ENCODE measurements at regions not wholly inside any gene's neighbourhood (a gene's known extent, or its start where the extent isn't known, plus 50 kb on each side); places are given as distances from the start of the nearest gene placed in this dataset.
"Not testable (repeated sequence)": the region's sequence is repeated elsewhere in the genome, so short reads cannot be mapped to it uniquely, and the experiment has no call there.

DNA sequence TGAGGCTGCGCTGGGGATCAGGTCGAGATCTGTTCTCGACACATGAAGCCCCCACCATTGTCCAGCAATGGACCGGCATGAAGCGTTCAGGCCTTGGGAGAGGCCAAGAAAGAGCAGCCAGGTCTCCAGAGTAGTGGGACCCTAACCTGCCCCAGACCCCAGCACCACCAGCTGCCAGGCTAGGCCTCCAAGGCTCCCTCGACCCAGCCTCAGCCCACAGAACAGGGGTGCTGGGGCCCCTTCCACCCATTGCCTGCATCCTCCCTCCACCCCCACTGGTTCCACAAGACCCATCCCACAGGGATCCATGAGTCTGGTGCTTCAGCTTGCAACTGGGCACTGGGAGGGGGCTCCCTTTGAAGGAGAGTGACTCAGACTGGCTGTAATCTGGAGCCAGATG is 120.3 kb downstream of the TUBA3C start:
- DNase-seq = no peak

DNA sequence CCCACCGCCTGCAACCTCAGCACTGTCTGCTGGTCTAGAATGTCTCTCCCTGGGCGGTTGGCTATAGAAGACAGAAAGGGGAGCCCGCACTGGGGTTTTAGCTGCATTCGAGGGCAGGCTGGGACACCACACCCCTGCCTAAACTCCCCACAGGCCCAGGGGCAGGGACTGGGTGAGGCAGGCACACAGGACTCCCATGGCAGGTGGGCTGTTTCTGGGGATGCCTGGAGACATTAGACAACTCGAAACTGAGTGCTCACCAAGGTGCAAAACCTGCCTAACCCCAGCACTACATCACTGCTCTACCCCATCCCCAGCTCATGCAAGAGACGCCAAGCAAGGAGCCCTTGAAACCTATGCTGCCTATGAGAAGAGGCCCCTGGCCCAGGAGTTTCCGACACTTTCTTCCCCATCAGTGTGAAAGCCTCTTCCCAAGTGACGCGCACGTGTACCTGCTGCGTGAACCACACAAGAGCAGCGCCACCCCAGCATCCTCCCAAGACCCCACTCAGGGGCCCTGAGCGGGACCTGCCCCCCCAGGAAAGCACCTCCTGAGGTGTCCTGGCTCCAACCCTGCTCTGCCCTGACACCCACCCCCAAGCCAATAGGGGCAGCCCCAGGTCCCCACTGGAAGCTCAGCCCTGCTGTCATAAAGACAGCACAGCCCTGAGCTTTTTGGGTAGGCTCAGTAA is 121.2 kb downstream of the TUBA3C start:
- no peak for DNase-seq

DNA sequence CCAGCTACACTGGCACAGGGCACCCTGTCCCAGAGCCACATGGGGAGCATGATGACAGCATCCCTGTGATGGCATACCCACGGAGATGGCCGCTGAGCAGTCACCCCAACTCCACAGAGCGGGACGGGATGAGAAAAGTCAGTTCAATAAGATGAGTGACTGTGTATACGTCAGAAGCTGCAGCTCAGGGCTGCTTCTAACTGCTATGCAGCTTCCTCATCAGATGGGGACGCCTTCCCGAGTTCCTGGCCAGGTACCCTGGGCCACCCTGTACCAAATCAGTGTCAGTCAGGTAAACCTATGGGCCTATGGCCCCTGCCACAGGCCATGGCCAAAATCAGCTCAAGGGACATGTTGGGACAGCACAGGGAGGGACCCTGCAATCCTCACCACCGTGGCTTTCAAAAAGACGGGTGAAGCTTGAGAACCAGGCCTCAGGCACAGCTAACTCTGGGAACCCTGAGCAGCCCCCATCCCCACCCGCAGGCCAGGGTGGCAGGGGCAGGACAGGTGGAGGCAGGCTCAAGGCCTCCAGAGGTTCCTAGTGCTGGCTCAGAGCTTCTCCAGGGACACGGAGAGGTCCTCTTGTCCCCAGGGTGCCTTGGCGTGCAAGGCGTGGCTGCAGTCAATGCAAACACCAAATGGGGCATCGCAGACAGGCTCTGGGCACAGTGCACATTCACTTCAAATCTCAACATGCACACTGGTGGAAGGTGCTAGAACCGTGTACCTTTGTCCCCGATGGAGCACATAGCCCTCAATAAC is 122.4 kb downstream of the TUBA3C start:
- no peak for DNase-seq

DNA sequence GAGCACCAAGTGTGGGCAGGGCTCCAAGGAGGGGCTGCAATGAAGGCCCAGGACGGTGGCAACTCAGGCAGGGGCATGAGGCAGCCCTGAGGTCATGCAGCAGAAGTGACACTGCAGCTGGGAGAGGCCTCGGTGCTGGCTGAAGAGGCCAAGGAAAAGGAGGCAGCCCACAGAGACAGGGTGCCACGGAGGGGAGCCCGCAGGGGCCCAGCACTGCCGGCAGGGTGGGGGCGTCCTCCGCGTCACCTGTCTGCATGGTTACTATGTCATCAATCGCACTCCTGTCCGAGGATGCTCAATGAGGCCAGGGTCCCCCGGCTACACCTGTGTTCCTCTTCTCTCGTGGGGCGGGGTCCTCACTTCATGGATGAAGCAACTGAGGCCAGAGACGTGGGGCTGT is 123.1 kb downstream of the TUBA3C start:
- no peak for DNase-seq

DNA sequence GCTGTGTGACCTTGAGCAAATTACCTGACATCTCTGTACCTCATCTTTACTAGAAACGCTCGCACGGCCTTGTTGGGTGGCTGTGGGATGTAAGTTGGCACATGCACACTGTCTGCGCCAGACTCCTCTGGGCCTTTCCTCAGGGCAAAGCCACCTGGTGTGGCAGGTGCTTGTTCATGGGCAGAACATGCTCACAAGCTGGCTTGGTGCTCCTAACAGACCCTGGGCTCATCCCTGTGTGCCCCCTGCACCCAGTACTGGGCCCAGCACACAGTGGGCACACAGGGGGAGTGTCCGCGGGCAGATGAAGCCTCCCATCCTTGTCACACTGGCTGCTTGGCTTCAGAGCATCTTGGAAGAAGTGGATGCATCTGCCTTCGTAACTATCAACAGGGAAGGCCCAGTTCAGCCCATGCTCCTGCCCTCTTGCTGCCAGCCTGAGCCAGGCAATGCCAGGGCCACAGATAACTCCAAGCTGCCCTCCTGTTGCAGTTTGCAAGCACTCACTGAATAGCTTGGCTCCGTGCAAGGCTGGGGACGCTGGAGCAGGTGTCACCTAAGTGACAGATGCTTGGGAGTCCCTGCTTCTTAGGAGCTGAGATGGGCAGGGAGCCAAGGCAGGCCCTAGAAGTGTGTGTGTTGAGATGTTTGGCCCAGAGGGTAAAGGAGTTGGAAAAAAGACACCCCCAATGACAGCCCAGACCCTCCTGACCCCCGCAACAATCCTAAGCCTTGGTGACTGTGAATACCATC is 123.9 kb downstream of the TUBA3C start:
- no peak for DNase-seq

DNA sequence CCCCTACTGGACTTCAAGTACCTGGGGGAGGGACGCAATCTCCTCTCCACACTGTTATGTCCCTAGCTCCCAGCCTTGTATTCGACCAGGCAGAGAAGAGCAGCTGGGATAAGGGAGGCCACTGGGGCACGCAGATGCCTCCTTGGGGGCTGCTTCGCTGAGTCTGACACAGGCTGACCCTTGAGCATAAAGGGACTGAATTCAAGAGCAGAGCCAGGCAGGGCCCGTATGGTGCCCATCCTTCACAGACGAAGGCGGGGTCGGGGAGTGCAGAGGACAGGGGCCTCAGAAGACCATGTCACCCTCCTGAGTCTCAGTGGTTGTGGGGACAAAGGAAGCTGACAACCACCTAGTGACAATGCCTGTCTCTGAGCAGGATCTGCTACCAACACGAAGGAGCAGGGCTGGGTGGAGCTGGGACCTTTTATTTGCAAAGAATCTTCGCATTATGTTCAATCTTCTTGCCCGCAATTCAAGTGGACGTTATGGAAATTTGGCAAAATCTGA is 124.6 kb downstream of the TUBA3C start:
- no peak for DNase-seq

DNA sequence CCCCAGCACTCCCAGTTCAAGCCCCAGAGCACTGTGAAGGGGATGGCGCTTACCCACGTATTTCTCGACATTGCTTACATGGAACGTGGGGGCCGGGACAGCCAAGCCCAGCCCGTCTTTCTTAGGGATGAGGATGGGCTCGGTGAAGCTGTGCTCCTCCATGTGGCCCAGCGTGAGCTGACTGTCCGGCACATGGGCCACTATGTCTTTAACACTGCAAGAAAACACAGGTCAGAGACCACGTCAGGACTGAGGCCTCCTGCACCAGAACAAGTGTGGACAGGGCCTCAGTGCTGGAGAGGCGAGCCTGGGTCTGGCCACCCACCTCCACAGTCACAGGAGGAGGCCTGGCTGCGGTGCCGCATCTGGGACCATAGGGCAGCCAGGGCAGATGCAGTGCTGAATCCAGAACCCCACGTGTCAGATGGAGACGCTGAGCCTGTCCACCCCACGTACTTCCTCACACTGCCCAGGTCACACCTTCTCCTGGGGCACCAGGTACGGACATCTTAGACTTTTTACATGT is 125.2 kb downstream of the TUBA3C start:
- DNase-seq = no peak

DNA sequence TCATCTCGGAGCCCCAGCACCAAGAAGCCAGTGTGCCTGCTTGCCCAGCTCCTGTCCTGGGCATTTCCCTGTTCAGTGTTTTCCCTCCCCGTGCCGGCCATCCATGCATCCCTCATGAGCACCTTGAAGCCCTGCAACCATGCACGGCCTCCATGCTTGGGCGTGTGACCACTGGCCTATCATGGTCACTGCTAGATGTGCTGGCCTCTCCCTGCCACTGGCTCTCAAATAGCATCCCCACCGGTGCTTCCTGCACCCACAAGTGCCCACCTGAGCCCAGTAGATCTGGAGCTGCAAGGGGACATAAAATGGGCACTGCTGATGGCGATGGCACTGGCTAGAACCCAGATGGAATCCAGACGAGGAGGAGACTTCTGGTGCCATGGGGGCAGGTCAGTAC is 126.0 kb downstream of the TUBA3C start:
- DNase-seq = no peak

DNA sequence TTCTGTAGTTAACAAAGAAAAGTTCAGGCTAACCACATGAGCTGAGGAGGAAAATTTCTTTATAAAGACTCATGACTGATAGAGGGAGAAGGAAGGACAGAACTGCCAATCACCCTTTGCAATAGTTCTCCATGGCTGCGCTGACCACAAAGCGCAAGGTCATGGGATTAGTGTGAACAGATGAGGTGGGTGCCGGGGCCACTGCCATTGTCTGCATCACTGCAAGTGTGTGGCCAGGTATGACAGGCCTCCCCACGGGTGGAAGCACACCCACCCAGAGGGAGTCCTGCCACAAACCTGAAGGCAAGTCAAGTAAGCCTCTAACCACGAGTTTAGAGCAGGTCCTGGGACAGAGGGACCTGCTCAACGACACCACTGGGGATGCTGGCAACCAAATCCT is 128.1 kb downstream of the TUBA3C start:
- no peak for DNase-seq

DNA sequence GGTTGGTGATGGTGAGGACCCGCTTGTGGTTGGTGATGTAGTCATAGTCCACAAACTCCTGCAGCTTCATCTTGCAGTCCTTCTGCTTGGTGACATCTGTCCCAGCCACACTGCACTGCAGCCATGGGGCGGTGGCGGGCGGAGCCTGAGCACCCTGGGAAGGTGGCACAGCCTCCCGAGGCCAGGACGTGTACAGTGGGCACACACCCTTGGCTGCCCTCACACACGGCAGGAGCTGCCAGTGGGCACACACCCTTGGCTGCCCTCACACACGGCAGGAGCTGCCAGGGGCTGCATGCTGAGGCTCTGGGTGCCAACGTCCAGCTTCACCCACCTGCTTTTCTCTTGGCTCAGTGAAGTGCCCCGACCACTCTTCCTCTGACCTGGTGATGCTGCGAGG is 128.7 kb downstream of the TUBA3C start:
- no peak for DNase-seq

DNA sequence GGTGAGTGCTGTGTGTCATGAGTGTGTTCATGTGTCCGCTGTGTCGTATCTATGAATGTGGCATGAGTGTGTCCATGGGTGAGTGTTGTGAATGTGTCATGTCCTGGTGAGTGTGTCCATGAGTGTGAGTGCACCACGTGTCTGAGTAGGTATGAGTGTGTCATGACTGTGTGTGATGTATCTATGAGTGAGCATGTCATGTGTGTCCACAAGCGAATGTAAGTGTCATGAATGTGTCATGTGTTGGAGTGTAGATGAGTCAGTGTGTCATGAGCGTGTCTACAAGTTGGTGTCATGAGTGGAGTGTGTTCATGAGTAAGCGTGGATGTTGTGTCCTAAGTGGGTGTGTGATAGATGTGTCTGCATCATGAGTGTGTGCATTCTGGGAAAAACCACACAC is 129.4 kb downstream of the TUBA3C start:
- no peak for DNase-seq

DNA sequence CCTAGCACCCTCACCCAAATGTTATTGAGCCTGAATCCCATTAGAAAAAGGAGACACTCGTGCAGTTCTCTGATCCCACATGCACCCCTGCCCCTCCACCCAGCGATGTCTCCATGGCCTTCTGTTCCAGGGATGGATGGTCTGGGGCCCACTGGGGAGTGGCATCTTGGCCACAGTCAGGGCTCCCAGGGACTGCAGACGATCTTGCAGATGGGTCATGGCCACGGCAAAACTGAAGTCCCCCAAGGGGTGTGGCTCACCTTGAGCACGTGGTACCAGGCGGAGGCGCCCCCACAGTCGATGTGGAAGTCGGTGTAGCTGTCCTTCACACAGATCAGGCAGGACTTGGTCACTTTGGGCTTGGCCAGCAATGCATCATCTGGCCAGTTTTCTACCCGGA is 130.7 kb downstream of the TUBA3C start:
- no peak for DNase-seq

DNA sequence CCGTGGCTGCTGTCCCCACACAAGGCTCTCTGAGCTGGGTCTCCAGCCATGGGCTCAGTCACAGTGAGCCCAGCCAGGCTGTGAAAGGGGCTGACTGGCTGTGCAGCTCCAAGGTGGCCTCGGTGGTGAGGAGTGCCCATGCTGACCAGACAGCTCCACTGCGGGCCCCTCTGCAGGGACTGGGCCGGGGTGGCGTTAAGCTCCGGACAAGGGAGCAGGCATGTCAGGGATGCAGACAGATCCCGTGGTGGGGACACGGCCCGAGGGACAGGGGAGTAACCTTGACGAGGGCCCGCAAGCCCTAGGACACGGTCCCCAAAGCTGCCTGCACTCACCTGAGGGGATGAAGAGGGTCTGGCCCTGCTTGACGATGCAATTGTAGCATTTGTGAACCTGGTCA is 132.0 kb downstream of the TUBA3C start:
- not testable (repeated sequence) for DNase-seq

DNA sequence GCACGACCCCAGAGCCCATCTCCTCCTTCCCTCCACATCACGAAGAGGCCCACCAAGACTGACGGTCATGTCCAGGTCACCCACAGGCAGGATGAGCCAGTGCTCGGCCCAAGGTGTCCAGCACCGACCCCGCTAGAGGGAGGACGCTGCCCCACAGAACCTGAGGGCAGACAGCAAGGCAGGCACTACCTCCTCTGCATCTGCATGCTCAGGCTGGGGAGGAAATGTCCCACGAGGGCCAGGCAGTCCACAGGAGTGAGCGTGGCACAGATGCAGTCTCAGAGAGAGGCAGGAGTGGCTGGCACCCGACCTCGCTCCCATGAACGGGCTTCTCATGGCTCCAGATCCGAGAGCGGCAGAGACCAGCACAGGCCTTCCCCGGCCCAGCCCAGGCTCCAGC is 133.2 kb downstream of the TUBA3C start:
- DNase-seq = no peak

DNA sequence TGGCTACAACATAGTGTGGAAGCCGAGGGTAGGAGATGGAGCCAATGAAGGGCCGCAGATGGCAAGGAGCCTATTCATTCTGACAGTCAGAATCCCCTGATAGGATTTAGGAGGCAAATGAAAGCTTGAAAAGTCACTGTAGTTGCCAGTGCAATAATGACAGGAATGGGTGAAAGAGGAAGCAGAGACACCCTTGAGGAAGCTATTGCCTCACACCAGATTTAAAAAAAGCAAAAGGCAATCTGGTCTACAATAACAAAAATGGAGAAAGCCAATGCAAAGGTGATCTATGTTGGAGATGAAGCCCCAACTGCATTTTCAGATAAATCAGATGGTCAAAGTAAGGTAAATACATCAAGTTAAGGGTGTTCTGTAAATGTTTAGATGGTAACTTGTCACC is 158.5 kb downstream of the TUBA3C start:
- DNase-seq = no peak

DNA sequence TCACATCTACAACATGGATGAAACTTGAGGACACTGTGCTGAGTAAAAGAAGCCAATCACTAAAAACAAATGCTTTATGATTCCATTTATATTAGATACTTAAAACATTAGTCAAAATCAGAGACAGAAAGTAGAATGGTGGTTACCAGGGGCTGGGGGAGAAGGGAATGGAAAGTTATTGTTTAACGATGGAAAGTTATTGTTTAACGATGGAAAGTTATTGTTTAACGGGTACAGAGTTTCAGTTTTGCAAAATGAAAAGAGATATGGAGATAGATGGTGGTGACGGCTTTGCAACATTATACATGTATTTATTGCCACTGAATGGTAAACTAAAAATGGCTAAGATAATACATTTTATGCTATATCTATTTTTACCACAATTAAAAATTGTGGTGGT is 160.6 kb downstream of the TUBA3C start:
- no peak for DNase-seq

DNA sequence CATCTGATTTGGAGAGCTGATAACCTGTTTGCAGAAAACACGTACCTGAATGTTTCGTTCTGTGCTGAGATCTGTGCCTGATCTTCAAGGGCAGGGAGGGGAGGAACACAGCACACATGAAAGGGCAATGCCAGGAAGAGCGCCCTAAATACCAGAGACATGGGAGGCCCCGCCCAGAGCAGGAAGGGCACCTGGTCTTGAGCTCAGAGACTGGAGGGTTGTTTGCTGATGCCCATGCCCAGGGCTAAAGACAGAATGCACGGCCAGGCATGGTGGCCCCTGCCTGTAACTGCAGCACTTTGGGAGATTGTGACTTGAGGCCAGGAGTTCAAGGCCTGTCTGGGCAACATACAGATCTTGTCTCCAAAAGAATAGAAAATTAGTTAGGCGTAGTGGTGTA is 183.2 kb downstream of the TUBA3C start:
- DNase-seq = no peak

DNA sequence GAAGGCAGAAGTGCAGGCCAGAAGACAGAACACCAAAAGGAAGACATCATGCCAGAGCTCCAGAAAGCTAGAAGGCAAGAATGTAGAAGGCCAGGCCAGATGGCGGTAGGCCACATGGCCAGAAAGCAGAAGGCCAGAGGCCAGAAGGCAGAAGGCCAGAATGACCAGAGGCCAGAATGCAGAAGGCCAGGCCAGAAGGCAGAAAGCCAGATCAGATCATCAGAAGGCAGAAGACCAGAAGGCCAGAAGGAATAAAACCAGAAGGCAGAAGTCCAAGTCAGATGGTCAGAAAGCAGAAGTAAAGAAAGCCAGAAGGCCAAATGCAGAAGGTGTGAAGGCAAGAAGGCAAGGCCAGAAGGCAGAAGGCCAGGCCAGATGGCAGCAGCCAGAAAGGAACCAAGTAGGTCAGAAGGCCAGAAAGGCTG is 185.0 kb downstream of the TUBA3C start:
- no peak for DNase-seq

DNA sequence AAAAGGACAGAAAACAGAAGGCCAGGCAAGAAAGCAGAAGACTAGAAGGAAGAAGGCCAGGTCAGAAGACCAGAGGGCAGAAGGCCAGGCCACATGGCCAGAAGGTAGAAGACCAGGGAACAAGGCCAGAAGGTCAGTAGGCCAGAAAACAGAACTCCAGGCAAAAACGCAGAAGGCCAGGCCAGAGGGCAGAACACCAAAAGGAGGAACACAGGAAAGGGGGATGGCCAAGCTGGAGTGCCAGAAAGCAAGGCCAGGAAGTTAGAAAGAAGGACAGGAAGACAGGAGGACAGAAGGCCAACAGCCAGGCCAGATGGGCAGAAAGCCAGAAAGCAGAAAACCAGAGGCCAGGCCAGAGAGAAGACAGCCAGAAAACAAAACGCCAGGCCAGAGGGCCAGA is 185.4 kb downstream of the TUBA3C start:
- DNase-seq = no peak

DNA sequence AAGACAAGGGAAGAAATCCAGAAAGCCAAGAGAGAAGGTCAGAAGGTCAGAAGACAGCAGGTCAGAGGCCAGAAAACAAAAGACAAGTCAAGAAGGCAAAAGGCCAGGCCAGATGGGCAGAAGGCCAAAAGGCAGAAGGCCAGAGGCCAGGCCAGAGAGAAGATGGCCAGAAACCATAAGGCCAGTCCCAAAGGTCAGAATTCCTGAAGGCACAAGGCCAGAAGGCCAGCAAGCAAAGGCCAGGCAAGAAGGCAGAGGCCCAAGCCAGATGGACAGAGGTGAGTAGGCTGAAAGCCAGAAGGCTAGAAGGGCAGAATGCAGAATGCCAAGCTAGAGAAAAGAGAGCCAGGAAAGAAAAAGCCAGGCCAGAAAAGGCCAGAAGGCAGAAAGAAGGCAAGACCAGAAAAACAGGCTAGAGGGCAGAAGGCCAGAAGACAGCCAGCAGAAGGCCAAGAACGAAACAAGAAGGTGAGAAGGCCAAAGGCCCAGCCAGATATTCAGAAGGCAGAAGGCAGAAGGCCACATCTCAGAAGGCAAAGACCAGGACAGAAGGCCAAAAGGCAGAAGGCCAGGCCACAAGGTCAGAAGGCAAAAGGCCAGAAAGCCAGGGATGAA is 186.3 kb downstream of the TUBA3C start:
- no peak for DNase-seq

DNA sequence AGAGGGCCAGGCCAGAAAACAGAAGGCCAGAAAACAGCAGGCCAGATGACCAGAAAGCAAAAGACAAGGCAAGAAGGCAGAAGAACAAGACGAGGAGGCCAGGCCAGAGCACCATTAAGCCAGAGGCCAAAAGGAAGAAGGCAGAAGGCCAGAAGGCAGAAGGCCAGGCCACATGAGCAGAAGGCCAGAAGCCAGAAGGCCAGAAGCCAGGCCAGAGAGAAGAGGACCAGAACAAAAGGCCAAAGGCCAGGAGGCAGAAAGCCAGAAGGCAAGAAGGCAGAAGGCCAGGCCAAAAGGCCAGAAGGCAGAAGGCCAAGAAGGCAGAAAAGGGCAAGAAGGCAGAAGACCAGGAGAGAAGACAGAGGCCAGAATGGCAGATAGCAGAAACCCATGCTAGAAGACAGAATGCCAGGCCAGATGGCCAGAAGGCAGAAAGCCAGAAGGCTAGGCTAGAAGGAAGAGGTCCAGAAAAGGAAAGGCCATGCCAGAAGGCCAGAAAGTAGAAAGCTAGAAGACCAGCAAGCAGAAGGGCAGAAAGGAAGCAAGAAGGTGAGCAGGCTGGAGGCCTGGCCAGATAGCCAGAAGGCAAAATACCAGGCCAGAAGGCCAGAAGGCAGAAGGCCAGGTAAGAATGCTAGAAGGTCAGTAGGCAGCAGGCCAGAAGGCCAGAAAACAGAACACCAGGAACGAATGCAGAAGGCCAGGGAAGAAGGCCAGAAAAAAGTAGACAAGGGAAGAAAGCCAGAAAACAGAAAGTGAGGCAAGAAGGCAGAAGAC is 187.6 kb downstream of the TUBA3C start:
- no peak for DNase-seq

DNA sequence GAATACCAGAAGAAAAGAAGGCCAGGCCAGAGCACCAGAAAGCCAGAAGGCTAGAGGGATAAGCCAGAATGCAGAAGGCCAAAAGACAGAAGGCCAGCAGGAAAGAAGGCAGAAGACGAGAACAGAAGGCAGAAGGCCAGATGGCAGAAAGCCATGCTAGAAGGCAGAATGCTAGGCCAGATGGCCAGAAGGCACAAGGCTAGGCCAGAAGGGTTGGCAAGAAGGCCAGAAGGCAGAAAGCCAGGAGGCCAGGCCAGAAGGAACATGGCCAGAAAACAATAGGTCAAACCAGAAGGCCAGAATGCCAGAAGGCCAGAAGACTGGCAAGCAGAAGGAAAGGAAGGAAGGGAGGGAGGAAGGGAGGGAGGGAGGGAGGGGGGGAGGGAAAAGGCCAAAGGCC is 188.8 kb downstream of the TUBA3C start:
- no peak for DNase-seq
